IPS-20b (cell line): ENCODE measurements at regions not wholly inside any gene's neighbourhood (a gene's known extent, or its start where the extent isn't known, plus 50 kb on each side); places are given as distances from the start of the nearest gene placed in this dataset.

Source experiments
- H3K27ac ChIP-seq: one replicate; pipeline ENCODE4 v1.5.1; 2013; ENCODE audit warnings: low read length
- H3K27me3 ChIP-seq: 2 replicates; pipeline ENCODE4 v1.6.1; 2013; ENCODE audit warnings: mild to moderate bottlenecking, low read length, inconsistent platforms; ENCODE audit not compliant: insufficient read depth
- H3K36me3 ChIP-seq: 2 replicates; pipeline ENCODE4 v1.6.1; 2013; ENCODE audit warnings: low read depth, mild to moderate bottlenecking, inconsistent platforms, low read length, moderate library complexity; ENCODE audit not compliant: insufficient read depth
- H3K4me1 ChIP-seq: 2 replicates; pipeline ENCODE4 v1.6.1; 2013; ENCODE audit warnings: mild to moderate bottlenecking, control low read depth, inconsistent platforms, low read length, moderate library complexity; ENCODE audit not compliant: insufficient read depth
- H3K4me3 ChIP-seq: 2 replicates; pipeline ENCODE4 v1.5.1; 2013; ENCODE audit warnings: mild to moderate bottlenecking, low read length, inconsistent platforms
- H3K9ac ChIP-seq: 2 replicates; pipeline ENCODE4 v1.6.1; 2013; ENCODE audit warnings: low read depth, mild to moderate bottlenecking, inconsistent platforms, low read length, moderate library complexity
- H3K9me3 ChIP-seq: 2 replicates; pipeline ENCODE4 v1.6.1; 2013; ENCODE audit warnings: mild to moderate bottlenecking, low read depth, low read length, inconsistent platforms; ENCODE audit not compliant: insufficient read depth

DNA sequence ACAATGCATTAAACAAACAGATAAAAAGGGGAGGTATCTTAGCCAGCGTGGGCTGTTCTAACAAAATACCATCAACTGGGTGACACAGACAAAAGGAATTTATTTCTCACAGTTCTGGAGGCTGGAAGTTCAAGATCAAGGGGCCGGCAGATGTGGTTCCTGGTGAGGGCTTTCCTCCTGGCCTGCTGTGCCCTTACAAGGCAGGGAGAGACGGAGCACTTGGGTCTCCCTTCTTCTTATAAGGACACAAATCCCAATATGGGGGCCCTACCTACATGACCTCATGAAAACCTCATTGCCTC is 281.6 kb upstream of the KLF14 start:
- Histone ChIP-seq H3K9me3 (no peaks in the 10 kb centered on the region), H3K4me1 (no peaks in the 10 kb centered on the region), H3K27ac (no peak overlapping the region), H3K9ac (no peak overlapping the region), H3K4me3 (no peak overlapping the region), H3K27me3 (no peaks in the 10 kb centered on the region), H3K36me3 (no peaks in the 10 kb centered on the region)

DNA sequence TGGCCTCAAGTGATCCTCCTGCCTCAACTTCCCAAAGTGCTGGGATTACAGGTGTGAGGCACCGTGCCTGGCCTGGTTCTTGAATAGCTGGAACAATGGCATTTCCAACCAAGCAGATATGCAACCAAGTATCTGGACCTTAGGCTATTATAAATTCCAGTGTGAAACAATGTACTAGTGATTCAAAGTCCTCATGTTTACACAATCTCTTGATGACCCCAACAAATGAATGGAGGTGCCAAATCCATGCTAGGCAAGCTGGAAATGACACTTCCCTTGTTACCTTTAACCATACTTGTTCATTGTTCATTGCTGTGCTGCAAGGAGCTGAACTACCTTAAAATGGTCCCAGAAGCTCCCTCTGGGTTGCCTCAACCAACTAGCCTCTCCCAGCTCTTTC is 282.2 kb upstream of the KLF14 start:
- Histone ChIP-seq H3K4me3 (no peak overlapping the region), H3K9ac (no peak overlapping the region), H3K36me3 (no peaks in the 10 kb centered on the region), H3K27ac (no peak overlapping the region), H3K4me1 (no peaks in the 10 kb centered on the region), H3K27me3 (no peaks in the 10 kb centered on the region), H3K9me3 (no peaks in the 10 kb centered on the region)

DNA sequence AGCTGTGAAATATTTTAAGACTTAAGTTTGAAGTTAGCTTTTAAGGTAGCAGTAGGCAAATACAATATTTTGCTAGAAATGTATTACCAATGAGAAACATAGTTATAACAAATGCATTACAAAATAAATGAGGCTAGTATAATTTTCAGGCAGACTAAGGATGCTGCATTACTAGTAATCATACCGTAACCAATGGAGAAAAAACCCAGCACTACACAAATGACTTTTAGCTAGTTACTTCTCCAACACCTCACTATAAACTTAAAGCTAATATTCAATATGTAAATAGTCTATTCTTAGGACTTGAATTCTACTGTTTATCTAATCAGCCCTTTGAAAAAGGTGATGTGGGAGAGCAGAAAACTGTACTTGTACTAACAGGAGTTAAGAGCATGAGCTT is 285.3 kb upstream of the KLF14 start:
- no peaks in the 10 kb centered on the region for H3K9me3 ChIP-seq
- H3K27ac ChIP-seq = no peak overlapping the region
- H3K27me3 ChIP-seq = no peaks in the 10 kb centered on the region
- H3K36me3 ChIP-seq = no peaks in the 10 kb centered on the region
- H3K9ac ChIP-seq = no peak overlapping the region
- H3K4me1 ChIP-seq = no peaks in the 10 kb centered on the region
- no peak overlapping the region for H3K4me3 ChIP-seq

DNA sequence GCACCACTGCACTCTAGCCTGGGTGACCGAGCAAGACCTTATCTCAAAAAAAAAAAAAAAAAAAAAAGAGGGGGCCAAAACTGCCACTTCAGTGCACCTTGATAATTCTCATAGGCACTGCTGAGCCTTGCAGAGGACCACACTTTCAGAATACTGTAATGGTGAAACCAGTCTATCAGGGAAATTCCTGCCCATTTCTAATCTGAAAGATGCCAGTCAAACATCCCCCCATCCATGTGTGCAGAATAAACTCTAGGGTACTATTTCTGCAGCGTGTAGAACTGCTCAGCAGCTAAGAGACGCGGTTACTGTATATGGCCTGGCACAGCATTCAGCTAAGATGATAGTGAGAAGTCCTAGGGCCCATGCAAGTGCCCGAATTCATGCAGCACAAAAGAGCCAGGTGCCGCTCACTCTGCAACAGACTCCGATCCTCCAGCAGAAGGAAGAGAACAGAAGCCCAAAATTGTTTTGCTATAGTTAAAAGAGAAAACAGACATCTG is 286.8 kb upstream of the KLF14 start:
- Histone ChIP-seq H3K4me1 (no peaks in the 10 kb centered on the region), H3K9ac (no peak overlapping the region), H3K9me3 (no peaks in the 10 kb centered on the region), H3K4me3 (no peak overlapping the region), H3K27ac (no peak overlapping the region), H3K36me3 (no peaks in the 10 kb centered on the region), H3K27me3 (no peaks in the 10 kb centered on the region)

DNA sequence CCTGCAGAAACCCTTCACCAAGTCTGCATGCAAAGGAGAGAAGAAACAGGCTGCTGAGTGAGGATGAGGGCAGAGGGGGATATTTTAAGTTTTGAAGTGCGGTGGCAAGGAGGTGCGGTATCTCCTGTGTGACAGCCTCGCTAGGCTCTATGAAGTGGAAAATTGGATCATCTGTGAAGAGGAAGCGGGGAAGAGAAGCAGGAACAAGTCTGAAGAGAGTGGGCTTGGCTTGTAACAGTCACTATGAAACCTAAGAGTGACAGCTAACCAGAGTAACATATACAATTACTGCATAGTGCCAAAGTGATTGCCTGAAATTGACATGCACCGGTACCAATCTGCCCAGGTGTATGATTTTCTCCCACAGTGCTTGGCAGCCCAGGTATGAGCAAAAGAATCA is 287.5 kb upstream of the KLF14 start:
- H3K27ac ChIP-seq = no peak overlapping the region
- no peak overlapping the region for H3K9ac ChIP-seq
- H3K4me1 ChIP-seq = no peaks in the 10 kb centered on the region
- no peaks in the 10 kb centered on the region for H3K9me3 ChIP-seq
- no peaks in the 10 kb centered on the region for H3K27me3 ChIP-seq
- H3K36me3 ChIP-seq = no peaks in the 10 kb centered on the region
- no peak overlapping the region for H3K4me3 ChIP-seq

DNA sequence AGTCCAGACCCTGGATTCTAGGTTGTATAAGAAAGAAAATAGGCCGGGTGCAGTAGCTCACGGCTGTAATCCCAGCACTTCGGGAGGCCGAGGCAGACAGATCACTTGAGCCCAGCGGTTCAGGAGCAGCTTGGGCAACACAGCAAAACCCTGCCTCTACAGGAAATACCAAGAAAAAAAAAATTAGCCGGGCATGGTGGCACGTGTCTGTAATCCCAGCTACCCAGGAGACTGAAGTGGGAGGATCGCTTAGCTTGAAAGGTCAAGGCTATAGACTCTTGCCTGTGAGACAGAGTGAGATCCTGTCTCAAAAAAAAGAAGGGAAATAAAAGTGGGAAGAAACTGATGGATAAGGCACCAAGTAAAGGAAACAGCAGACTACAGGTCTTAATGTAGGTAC is 287.9 kb upstream of the KLF14 start:
- Histone ChIP-seq H3K9ac (no peak overlapping the region), H3K4me3 (no peak overlapping the region), H3K27me3 (no peaks in the 10 kb centered on the region), H3K27ac (no peak overlapping the region), H3K36me3 (no peaks in the 10 kb centered on the region), H3K4me1 (no peaks in the 10 kb centered on the region), H3K9me3 (no peaks in the 10 kb centered on the region)

DNA sequence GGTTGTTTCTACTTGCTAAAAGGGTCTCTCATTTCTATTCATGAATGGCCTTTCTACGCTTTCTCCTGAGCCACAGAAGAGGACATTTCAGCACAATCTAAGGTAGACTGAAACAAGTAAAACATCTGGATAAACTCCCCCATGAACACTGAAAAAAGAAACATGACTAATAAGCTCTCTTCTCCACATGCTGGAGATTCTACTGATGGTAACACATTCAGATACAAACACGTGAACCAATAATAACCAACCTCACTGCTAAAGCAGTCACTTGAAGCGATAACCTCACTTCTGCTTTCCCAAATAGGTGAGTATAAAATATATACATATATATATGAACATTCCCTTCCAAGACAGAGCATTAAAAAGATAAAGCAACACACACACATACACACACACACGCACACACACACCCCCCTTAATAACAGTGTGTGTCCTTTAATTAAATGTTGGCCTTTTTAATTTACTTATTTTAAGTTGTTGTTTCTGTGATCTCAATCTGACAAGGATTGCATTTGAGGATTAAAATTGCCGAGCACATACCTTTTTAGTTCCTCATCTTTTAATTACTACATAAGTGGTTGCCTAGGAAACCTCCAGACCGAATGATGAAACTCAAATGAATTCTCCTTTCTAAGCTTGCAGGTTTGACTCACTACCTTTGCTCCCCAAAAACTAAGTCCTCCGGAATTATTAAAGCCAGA is 292.4 kb upstream of the KLF14 start:
- peaks cover 3% of the 10 kb centered on the region; the same call in 1 of the 2 replicates for H3K4me1 ChIP-seq
- no peaks in the 10 kb centered on the region for H3K36me3 ChIP-seq
- no peaks in the 10 kb centered on the region for H3K9me3 ChIP-seq
- H3K9ac ChIP-seq = no peak overlapping the region
- H3K27ac ChIP-seq = no peak overlapping the region
- no peaks in the 10 kb centered on the region for H3K27me3 ChIP-seq
- no peak overlapping the region for H3K4me3 ChIP-seq

DNA sequence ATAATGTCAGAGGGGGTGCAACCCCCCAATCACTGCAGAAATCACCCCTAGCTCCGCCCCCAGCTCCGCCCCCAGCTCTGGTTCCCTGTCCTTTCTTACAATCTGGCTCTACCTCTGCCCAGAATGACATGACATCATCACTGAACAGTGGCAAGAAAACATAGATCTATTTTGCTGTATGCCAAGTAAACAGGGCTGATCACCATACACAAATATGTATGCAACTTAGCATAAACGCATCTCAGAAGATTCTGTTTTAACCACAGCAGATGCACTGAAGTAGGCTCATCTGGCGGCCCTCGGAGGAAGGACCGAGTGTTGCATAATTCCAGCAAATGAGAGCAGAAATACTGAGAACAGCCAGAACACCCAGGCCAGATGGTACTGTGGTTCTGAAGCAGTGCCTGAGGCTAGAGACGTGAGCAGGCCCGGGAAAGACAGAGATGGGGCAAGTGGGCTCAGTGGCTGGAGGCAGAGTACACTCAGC is 293.3 kb upstream of the KLF14 start:
- Histone ChIP-seq H3K9ac (no peak overlapping the region), H3K4me1 (peaks cover 3% of the 10 kb centered on the region; the same call in 1 of the 2 replicates), H3K4me3 (no peak overlapping the region), H3K27ac (no peak overlapping the region), H3K27me3 (no peaks in the 10 kb centered on the region), H3K9me3 (no peaks in the 10 kb centered on the region), H3K36me3 (no peaks in the 10 kb centered on the region)

DNA sequence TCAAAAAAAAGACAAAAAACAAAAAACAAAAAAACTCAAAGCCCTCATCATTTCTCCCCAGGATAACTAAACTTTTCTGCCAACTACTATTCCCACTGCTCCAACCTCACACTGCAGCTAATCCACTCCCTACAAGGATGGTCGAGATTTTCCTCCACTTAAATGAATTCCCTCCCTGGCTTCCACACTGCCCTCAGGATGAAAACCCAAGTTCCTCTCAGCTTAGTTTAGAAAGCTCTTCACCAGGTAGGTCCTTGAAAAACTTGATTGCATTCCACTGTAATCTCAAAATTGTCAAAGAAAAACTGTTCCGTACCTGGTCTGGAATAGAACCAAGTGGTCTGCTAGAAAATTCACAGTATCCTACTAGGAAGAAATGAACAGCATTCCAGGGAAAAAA is 294.3 kb upstream of the KLF14 start:
- no peak overlapping the region for H3K27ac ChIP-seq
- H3K4me1 ChIP-seq = peaks cover 3% of the 10 kb centered on the region; the same call in 1 of the 2 replicates
- H3K9me3 ChIP-seq = no peaks in the 10 kb centered on the region
- no peaks in the 10 kb centered on the region for H3K36me3 ChIP-seq
- no peaks in the 10 kb centered on the region for H3K27me3 ChIP-seq
- H3K4me3 ChIP-seq = no peak overlapping the region
- H3K9ac ChIP-seq = no peak overlapping the region

DNA sequence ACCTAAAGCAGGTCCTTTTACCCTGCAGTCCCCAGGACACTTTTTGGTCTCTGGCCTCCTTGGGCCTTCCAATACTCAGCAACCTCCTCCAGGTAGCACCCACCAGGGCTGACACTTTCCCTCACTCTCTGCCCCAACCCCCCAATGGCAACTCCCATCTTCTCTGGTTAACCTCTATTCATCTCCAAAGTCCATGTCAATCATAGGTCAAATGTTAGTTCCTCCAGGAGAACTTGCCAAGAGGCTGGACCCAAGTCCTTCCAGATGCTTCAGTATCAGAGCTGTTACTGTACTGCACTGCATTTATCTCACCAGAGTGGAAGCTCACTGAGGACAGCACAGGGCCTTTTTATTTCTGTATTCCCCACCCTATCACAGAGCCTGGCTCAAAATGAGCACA is 295.0 kb upstream of the KLF14 start:
- Histone ChIP-seq H3K9me3 (no peaks in the 10 kb centered on the region), H3K9ac (no peak overlapping the region), H3K4me1 (peaks cover 3% of the 10 kb centered on the region; the same call in 1 of the 2 replicates), H3K27me3 (no peaks in the 10 kb centered on the region), H3K27ac (no peak overlapping the region), H3K4me3 (no peak overlapping the region), H3K36me3 (no peaks in the 10 kb centered on the region)

DNA sequence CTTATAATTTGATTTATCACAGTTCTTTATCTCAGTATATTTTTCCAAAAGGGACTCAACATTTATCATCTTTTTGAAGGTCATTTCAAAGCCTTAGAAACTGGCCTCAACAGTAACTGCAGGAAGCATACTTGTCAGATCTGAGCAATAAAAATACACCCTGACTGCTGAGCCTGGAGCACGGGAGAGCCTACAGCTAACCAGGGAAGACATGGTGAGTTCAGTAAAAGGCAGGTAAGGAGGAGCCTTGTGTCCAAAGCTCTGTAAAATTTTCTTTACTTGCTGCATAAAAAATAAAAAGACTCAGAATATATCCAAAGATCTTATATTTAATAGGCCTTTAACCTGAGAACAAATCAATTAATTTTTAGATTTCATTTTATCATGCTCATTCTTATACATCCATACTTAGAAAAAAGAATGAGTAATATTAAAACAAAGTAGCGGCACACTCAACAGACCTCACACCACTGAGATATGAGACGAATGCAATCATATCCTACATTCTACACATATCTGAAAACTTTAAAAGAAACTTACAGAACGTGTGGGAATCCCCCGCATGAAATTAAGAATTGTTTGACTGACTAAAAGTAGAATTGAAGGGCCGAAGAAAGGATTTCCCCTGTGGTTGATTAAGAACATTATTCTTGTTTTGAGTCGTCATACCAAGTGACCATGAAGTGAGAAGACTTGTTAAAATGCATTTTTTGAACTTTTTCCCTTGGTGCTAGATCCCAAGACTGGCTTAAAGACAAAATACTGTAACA is 296.4 kb upstream of the MKLN1 start:
- peaks cover 3% of the 10 kb centered on the region; the same call in 1 of the 2 replicates for H3K4me1 ChIP-seq
- H3K9ac ChIP-seq = no peak overlapping the region
- H3K27ac ChIP-seq = no peak overlapping the region
- H3K27me3 ChIP-seq = no peaks in the 10 kb centered on the region
- H3K9me3 ChIP-seq = no peaks in the 10 kb centered on the region
- no peak overlapping the region for H3K4me3 ChIP-seq
- no peaks in the 10 kb centered on the region for H3K36me3 ChIP-seq

DNA sequence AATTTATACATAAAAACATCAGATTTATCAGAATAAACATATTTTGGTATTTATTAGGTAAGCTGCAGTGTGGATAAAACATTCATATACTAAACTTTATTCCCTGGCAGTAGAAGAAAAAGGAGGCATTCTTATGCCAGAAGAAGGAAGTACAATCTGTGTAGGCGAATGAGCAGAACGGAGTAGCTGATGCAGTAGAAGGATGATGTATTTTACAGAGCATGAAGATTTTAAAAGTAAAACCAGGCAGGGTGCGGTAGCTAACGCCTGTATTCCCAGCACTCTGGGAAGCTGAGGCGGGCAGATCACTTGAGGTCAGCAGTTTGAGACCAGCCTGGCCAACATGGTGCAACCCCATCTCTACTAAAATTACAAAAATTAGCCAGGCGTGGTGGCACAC is 294.9 kb upstream of the MKLN1 start:
- no peaks in the 10 kb centered on the region for H3K9me3 ChIP-seq
- no peaks in the 10 kb centered on the region for H3K27me3 ChIP-seq
- no peaks in the 10 kb centered on the region for H3K4me1 ChIP-seq
- H3K9ac ChIP-seq = no peak overlapping the region
- no peak overlapping the region for H3K27ac ChIP-seq
- H3K4me3 ChIP-seq = no peak overlapping the region
- no peaks in the 10 kb centered on the region for H3K36me3 ChIP-seq
